Colonic mucosa (tissue), 4 donors: ENCODE measurements at regions not wholly inside any gene's neighbourhood (a gene's known extent, or its start where the extent isn't known, plus 50 kb on each side); places are given as distances from the start of the nearest gene placed in this dataset.
"Not testable (repeated sequence)": the region's sequence is repeated elsewhere in the genome, so short reads cannot be mapped to it uniquely, and the experiment has no call there.

Source experiments
- DNase-seq: peaks from one replicate; pipeline ENCODE4 v3.0.0-alpha.2; 2020
- H3K27ac ChIP-seq: fragments of 200-600 bp; one replicate; pipeline ENCODE4 v1.8.0; 2021
- H3K27me3 ChIP-seq: fragments of 200-600 bp; one replicate; pipeline ENCODE4 v1.8.0; 2021
- H3K36me3 ChIP-seq: fragments of 200-600 bp; one replicate; pipeline ENCODE4 v1.8.0; 2021
- H3K4me1 ChIP-seq: fragments of 200-600 bp; one replicate; pipeline ENCODE4 v1.8.0; 2021; ENCODE audit warnings: mild to moderate bottlenecking
- H3K4me3 ChIP-seq: fragments of 200-600 bp; one replicate; pipeline ENCODE4 v1.8.0; 2021
- H3K9ac ChIP-seq, 2 donors: one replicate each; pipeline ENCODE4 v1.7.0; 2013; ENCODE audit warnings: control low read depth in 2 of 2, low read depth in 2 of 2, low read length in 2 of 2
- H3K9me3 ChIP-seq: fragments of 200-600 bp; one replicate; pipeline ENCODE4 v1.8.0; 2021
- intact Hi-C: fragments of 100-400 bp; cut with DNase I; formaldehyde crosslinking; loops from one replicate; pipeline ENCODE4 v1.14.1; 2022
- TF ChIP-seq, protein P1 (sequence below): fragments of 200-600 bp; IDR thresholded peaks from one replicate; pipeline ENCODE4 v1.8.0; 2022; ENCODE audit warnings: antibody characterized with exemption, mild to moderate bottlenecking
- donor health status: healthy.
- donor health status: DM: no; HTN: no; CAD: no.
- donor health status: DM: no; HTN: no; CAD: no.

DNA sequence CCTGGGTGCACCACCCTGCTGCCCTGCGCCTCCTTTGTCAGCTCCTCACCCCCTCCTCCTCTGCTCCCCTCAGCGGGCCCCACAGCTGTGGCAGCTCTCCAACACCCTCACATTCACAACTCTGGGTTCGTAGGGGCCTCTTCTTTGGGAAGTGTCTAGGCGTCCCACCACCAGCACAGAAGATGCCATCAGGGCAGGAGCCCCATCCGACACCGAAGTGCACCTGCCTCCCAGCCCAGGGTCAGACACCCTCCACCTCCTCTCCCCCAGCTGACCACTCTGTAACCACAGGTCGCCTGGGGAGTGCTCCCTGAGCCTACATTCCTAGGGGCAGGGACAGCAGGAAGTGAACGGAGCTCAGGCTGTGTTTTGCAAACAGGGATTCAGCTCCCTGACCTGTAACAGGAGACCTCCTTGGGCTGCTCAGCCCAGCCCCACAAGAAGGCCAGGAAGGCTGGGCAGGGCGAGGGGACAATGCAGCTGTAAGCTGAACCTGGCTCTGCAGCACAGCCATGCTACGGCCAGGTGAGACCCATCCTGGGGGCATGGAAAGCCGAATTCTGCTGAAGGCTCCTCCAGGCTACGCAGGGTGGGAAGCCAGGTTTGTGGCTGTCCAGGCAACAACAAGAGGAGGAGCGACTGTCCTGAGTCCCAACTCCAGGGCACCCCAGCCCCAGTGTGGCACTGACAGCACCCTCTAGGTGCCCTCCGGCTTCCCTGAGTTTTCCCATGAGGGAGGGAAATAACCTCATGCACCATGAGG is 269.0 kb downstream of the GOLGA6L6 start:
- H3K9me3 ChIP-seq, result peaks cover 6% of the 10 kb centered on the region
- no peaks in the 10 kb centered on the region for H3K27me3 ChIP-seq
- no peak overlapping the region for H3K27ac ChIP-seq
- no peak overlapping the region for H3K4me3 ChIP-seq
- H3K36me3 ChIP-seq, result no peaks in the 10 kb centered on the region
- no peak overlapping the region for H3K9ac ChIP-seq
- TF ChIP-seq, protein P1, sequence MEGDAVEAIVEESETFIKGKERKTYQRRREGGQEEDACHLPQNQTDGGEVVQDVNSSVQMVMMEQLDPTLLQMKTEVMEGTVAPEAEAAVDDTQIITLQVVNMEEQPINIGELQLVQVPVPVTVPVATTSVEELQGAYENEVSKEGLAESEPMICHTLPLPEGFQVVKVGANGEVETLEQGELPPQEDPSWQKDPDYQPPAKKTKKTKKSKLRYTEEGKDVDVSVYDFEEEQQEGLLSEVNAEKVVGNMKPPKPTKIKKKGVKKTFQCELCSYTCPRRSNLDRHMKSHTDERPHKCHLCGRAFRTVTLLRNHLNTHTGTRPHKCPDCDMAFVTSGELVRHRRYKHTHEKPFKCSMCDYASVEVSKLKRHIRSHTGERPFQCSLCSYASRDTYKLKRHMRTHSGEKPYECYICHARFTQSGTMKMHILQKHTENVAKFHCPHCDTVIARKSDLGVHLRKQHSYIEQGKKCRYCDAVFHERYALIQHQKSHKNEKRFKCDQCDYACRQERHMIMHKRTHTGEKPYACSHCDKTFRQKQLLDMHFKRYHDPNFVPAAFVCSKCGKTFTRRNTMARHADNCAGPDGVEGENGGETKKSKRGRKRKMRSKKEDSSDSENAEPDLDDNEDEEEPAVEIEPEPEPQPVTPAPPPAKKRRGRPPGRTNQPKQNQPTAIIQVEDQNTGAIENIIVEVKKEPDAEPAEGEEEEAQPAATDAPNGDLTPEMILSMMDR, result no peak
- intact Hi-C loops, result no loop called here
- no peak for DNase-seq
- no peaks in the 10 kb centered on the region for H3K4me1 ChIP-seq

DNA sequence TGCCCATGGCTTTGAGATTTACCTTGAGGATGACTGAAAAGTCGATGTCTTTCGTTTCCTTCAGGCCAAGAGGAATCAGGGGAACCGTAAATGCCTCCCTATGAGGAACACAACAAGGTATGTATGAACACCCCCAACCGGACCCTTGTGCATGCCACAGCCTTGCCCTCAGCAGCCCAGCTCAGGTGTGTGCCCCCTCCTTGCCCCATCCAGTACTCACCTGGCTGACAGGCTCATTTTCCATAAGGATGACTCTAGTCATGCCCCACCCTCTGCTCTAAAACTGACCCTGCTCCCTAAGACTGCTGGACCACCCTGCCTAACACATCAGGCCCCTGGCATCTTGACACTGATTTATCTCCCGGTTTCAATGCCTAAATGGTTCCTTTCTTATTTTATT is 270.0 kb downstream of the GOLGA6L6 start:
- H3K27ac ChIP-seq, result no peak overlapping the region
- H3K9me3 ChIP-seq, result peaks cover 6% of the 10 kb centered on the region
- no peak for DNase-seq
- no peak overlapping the region for H3K9ac ChIP-seq
- TF ChIP-seq, protein P1, result no peak
- intact Hi-C loops, result no loop called here
- no peaks in the 10 kb centered on the region for H3K27me3 ChIP-seq
- H3K4me3 ChIP-seq, result no peak overlapping the region
- H3K4me1 ChIP-seq, result no peaks in the 10 kb centered on the region
- H3K36me3 ChIP-seq, result no peaks in the 10 kb centered on the region

DNA sequence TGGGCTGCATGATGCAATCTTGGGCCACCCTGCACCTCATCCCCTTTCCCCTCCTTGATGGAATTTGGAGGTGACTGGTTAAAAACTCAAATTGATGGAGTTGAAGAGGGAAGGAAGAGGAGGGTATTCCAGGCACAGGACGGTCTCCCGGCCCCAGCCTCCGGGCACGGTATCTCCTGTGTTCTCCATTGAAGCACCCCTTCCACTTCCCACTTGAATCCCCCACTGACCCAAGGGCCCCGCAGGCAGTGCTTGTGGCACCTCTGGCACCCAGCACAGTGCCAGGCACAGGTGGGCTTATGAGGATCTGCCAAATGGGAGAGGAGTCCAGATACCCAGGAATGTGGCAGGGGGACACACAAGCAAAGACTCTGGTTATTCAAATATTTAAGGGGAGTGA is 271.6 kb downstream of the GOLGA6L6 start:
- H3K27ac ChIP-seq, H3K9ac ChIP-seq, H3K9me3 ChIP-seq, H3K4me1 ChIP-seq, DNase-seq, intact Hi-C loops, H3K27me3 ChIP-seq, H3K36me3 ChIP-seq, H3K4me3 ChIP-seq: not testable (repeated sequence)

DNA sequence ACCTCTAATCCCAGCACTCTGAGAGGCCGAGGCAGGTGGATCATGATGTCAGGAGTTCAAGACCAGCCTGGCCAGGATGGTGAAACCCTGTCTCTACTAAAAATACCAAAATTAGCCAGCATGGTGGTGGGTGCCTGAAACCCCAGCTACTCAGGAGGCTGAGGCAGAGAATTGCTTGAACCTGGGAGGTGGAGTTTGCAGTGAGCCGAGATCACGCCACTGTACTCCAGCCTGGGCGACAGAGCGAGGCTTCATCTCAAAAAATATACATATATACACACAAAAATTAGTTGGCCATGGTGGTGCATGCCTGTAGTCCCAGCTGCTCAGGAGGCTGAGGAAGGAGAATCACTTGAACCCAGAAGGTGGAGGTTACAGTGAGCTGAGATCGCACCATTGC is 273.6 kb downstream of the GOLGA6L6 start:
- H3K36me3 ChIP-seq, H3K9me3 ChIP-seq, H3K4me1 ChIP-seq, H3K9ac ChIP-seq, H3K27ac ChIP-seq, H3K4me3 ChIP-seq, H3K27me3 ChIP-seq, intact Hi-C loops, DNase-seq: not testable (repeated sequence)

DNA sequence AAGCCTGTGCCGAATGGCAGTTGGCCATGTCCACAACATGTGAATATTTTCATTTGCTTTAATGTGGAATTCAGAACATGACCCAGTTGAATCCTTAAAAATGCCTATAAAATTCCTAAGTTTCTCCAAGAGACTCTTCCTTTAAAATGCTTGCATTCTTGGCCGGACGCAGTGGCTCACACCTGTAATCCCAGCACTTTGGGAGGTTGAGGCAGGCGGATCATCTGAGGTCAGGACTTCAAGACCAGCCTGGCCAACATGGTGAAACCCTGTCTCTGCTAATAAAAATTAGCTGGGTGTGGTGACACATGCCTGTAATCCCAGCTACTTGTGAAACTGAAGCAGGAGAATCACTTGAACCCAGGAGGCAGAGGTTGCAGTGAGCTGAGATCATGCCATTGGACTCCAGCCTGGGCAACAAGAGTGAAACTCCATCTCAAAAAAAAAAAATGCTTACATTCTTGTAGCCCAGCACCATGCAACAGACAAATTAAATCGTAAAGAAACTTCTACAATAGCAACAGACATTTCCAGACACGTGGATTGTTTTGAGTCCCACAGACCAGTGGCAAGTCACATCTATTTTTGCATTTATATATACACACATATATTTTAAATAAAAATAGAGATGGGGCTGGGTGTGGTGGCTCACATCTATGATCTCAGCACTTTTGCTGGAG is 274.4 kb downstream of the GOLGA6L6 start:
- intact Hi-C loops, DNase-seq, H3K9me3 ChIP-seq, H3K4me1 ChIP-seq, H3K27ac ChIP-seq, H3K36me3 ChIP-seq, H3K4me3 ChIP-seq, H3K27me3 ChIP-seq, H3K9ac ChIP-seq: not testable (repeated sequence)

DNA sequence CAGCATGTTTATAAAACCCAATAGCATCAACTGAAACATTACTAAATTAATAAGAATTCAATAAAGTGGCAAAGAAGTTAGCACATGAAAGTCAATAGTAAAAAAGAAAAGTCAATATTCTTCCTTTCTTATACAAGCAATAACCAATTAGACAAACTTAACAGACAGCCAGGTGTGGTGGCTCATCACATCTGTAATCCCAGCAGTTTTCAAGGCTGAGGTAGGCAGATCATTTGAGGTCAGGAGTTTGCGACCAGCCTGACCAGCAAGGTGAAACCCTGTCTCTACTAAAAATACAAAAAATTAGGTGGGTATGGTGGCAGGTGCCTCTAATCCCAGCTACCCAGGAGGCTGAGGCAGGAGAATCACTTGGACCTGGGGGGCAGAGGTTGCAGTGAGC is 275.9 kb downstream of the GOLGA6L6 start:
- H3K36me3 ChIP-seq, H3K9me3 ChIP-seq, H3K27me3 ChIP-seq, H3K4me3 ChIP-seq, H3K27ac ChIP-seq, H3K9ac ChIP-seq, H3K4me1 ChIP-seq, intact Hi-C loops, DNase-seq: not testable (repeated sequence)

DNA sequence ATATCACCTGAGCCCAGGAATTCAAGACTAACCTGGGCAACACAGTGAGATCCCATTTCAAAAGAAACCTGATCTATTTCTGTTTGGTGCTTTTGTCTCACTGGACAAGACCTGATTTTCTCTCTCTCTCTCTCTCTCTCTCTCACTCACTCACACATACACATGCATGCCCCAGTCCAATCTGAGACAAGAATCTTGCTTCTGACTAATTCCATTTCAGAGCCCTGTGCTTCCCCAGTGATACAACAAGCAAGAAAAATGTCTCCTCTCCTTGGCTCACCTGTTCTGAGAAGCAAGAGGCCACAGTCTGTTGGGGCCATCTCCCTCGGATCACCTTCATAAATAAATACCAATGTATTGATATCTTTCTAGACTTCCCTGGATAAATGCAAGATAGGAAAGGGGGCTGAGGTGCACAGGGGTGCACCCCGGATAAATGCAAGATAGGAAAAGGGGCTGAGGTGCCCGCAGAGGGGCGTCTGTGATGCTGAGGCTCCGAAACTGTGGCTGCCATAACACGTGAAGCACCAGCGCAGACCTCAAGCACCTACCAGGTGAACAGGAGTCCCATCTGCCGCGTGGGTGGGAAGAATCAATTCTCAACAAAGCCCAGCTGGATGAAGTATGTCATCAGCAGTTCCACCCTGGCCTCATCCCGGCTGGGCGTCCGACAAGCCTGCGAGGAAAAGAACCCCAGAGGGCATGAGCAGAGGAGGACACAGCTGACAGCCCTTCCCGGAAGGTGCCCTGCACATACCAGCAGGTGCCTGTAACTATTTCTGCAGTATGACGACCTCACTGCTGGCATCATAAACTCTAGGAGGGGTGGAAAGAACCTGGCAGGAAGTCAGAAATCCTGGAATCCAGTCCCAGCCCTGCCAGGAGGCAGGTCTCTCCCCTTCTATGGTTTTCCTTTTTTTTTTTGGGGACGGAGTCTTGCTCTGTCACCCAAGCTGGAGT is 280.0 kb downstream of the GOLGA6L6 start:
- intact Hi-C loops, H3K9ac ChIP-seq, H3K27ac ChIP-seq, H3K4me1 ChIP-seq, H3K4me3 ChIP-seq, H3K27me3 ChIP-seq, DNase-seq, H3K9me3 ChIP-seq, H3K36me3 ChIP-seq: not testable (repeated sequence)

DNA sequence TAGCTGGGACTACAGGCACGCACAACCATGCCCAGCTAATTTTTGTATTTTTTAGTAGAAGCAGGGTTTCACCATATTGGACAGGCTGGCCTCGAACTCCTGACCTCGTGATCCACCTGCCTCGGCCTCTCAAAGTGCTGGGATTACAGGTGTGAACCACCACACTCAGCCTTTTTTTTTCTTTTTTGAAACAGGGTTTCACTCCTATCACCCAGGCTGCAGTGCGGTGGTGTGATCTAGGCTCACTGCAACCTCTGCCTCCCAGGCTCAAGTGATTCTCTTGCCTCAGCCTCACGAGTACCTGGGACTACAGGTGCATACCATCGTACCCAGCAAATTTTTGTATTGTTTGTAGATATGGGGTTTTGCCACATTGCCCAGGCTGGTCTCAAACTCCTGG is 280.9 kb downstream of the GOLGA6L6 start:
- DNase-seq, H3K4me3 ChIP-seq, H3K27ac ChIP-seq, H3K4me1 ChIP-seq, H3K36me3 ChIP-seq, H3K9me3 ChIP-seq, intact Hi-C loops, H3K27me3 ChIP-seq, H3K9ac ChIP-seq: not testable (repeated sequence)

DNA sequence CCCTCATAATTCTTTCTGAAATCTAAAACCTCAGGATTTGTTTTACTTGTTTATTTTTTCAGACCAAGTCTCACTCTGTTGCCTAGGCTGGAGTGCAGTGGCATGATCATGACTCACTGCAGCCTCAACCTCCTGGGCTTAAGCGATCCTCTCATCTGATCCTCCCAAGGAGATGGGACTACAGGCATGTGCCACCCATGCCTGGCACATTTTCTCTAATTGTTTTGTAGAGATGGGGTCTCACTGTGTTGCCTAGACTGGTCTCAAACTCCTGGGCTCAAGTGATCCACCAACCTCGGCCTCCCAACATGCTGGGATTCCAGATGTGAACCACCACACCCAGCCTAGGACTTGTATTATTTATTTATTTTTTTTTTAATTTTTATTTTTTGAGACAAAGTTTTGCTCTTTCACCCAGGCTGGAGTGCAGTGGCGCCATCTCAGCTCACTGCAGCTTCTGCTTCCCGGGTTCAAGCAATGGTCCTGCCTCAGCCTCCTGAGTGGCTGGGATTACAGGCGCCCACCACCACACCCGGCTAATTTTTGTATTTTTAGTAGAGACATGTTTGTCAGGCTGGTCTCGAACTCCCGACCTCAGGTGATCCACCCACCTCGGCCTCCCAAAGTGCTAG is 281.9 kb downstream of the GOLGA6L6 start:
- H3K4me1 ChIP-seq, H3K9me3 ChIP-seq, intact Hi-C loops, H3K36me3 ChIP-seq, H3K27me3 ChIP-seq, H3K27ac ChIP-seq, H3K4me3 ChIP-seq, DNase-seq, H3K9ac ChIP-seq: not testable (repeated sequence)

DNA sequence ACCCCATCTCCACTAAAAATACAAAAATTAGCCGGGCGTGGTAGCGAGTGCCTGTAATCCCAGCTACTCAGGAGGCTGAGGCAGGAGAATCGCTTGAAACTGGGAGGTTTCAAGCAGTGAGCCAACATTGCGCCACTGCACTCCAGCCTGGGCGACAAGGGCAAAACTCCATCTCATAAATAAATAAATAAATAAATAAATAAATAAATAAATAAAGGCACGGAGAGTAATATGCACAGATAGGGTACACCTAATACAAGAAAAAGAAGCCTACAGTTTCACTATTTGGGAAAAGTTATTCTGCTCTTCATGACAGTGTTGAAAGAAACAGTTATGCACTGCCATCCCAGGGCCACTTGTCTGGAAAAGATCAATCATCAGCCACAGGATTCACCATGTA is 285.2 kb downstream of the GOLGA6L6 start:
- H3K36me3 ChIP-seq, DNase-seq, H3K9me3 ChIP-seq: not testable (repeated sequence)

DNA sequence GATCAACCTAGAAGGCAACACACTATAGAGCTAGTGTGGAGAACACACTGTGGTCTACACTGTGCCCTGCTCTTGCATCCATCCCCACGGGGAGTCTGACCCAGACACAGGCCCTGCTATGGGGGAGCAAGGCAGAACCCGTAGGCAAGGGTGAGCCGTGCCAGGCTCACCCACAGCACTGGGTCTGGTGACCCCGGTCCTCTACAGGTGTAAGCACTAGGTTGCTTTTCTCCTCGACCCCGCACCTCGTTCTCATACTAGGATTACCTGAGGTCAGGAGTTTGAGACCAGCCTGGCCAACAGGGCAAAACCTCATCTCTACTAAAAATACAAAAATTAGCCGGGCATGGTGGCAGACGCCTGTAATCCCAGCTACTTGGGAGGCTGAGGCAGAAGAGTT is 286.0 kb downstream of the GOLGA6L6 start:
- H3K27me3 ChIP-seq, H3K9ac ChIP-seq, H3K27ac ChIP-seq, intact Hi-C loops, DNase-seq, H3K4me1 ChIP-seq, H3K9me3 ChIP-seq, H3K4me3 ChIP-seq, H3K36me3 ChIP-seq: not testable (repeated sequence)

More for the DNA sequence above, 285.2 kb downstream of the GOLGA6L6 start:
- H3K4me1 ChIP-seq, H3K4me3 ChIP-seq, H3K27ac ChIP-seq, intact Hi-C loops, H3K9ac ChIP-seq, H3K27me3 ChIP-seq: not testable (repeated sequence)
